ENCODE measurements at regions not wholly inside any gene's neighbourhood (a gene's known extent, or its start where the extent isn't known, plus 50 kb on each side); places are given as distances from the start of the nearest gene placed in this dataset.
"Not testable (repeated sequence)": the region's sequence is repeated elsewhere in the genome, so short reads cannot be mapped to it uniquely, and the experiment has no call there.

- H3K9me3 ChIP-seq, result no peaks in the 10 kb centered on the region
- no peaks in the 10 kb centered on the region for H3K36me3 ChIP-seq
- peaks cover 0 to 5% (median 0%) of the 10 kb centered on the region in 4 donors for H3K4me1 ChIP-seq
- no peak for DNase-seq
- H3K4me3 ChIP-seq, result no peak overlapping the region
- no peaks in the 10 kb centered on the region for H3K27me3 ChIP-seq
- intact Hi-C loops (cut with DNase I; ENCODE audit: low total_unique reads), result no loop called here
- TF ChIP-seq CTCF (IDR thresholded peaks at IDR 0.05), result no peak
- H3K27ac ChIP-seq, result no peak overlapping the region
These were observed 278.2 kb downstream of the RAB38 start for GRCh38 chr11:87897071-87897470.

- Histone ChIP-seq H3K9me3 (no peaks in the 10 kb centered on the region), H3K36me3 (no peaks in the 10 kb centered on the region), H3K4me1 (no peaks in the 10 kb centered on the region), H3K4me3 (no peak overlapping the region), H3K27ac (no peak overlapping the region), H3K27me3 (no peaks in the 10 kb centered on the region)
- no peak for DNase-seq
- TF ChIP-seq CTCF (IDR thresholded peaks at IDR 0.05), result no peak
- intact Hi-C loops (cut with DNase I; ENCODE audit: low total_unique reads), result no loop called here
These were observed 280.3 kb downstream of the RAB38 start for GRCh38 chr11:87894961-87895360.

- no peak for DNase-seq
- no peaks in the 10 kb centered on the region for H3K9me3 ChIP-seq
- no peaks in the 10 kb centered on the region for H3K4me1 ChIP-seq
- H3K27ac ChIP-seq, result no peak overlapping the region
- TF ChIP-seq CTCF (IDR thresholded peaks at IDR 0.05), result no peak
- H3K27me3 ChIP-seq, result no peaks in the 10 kb centered on the region
- H3K36me3 ChIP-seq, result no peaks in the 10 kb centered on the region
- H3K4me3 ChIP-seq, result no peak overlapping the region
- intact Hi-C loops (cut with DNase I; ENCODE audit: low total_unique reads), result no loop called here
These were observed 283.0 kb downstream of the RAB38 start for GRCh38 chr11:87892291-87892690.

GRCh38 chr11:87889126-87889525 is 286.1 kb downstream of the RAB38 start:
- no peak for TF ChIP-seq CTCF (IDR thresholded peaks at IDR 0.05)
- no peak overlapping the region for H3K4me3 ChIP-seq
- no peak overlapping the region for H3K27ac ChIP-seq
- no peaks in the 10 kb centered on the region for H3K9me3 ChIP-seq
- no peaks in the 10 kb centered on the region for H3K36me3 ChIP-seq
- H3K4me1 ChIP-seq, result no peaks in the 10 kb centered on the region
- intact Hi-C loops (cut with DNase I; ENCODE audit: low total_unique reads), result no loop called here
- DNase-seq, result no peak
- no peaks in the 10 kb centered on the region for H3K27me3 ChIP-seq

- DNase-seq; H3K4me3 ChIP-seq; H3K27ac ChIP-seq; H3K27me3 ChIP-seq; H3K9me3 ChIP-seq; intact Hi-C loops (cut with DNase I; ENCODE audit: low total_unique reads); H3K36me3 ChIP-seq; H3K4me1 ChIP-seq: not testable (repeated sequence)
These were observed 290.2 kb downstream of the RAB38 start for GRCh38 chr11:87885084-87885483.

GRCh38 chr11:87879118-87879517 is 296.1 kb downstream of the RAB38 start:
- no peaks in the 10 kb centered on the region for H3K36me3 ChIP-seq
- H3K9me3 ChIP-seq, result no peaks in the 10 kb centered on the region
- H3K27ac ChIP-seq, result no peak overlapping the region
- no peak for DNase-seq
- TF ChIP-seq CTCF (IDR thresholded peaks at IDR 0.05), result no peak
- H3K27me3 ChIP-seq, result no peaks in the 10 kb centered on the region
- no peak overlapping the region for H3K4me3 ChIP-seq
- peaks cover 0 to 12% (median 0%) of the 10 kb centered on the region in 4 donors for H3K4me1 ChIP-seq
- intact Hi-C loops (cut with DNase I; ENCODE audit: low total_unique reads), result no loop called here

All from tibial artery (tissue), 4 donors.